ENCODE measurements at regions not wholly inside any gene's neighbourhood (a gene's known extent, or its start where the extent isn't known, plus 50 kb on each side); places are given as distances from the start of the nearest gene placed in this dataset.

- no peak for TF ChIP-seq POLR2A (IDR thresholded peaks at IDR 0.05)
- TF ChIP-seq, protein P1, sequence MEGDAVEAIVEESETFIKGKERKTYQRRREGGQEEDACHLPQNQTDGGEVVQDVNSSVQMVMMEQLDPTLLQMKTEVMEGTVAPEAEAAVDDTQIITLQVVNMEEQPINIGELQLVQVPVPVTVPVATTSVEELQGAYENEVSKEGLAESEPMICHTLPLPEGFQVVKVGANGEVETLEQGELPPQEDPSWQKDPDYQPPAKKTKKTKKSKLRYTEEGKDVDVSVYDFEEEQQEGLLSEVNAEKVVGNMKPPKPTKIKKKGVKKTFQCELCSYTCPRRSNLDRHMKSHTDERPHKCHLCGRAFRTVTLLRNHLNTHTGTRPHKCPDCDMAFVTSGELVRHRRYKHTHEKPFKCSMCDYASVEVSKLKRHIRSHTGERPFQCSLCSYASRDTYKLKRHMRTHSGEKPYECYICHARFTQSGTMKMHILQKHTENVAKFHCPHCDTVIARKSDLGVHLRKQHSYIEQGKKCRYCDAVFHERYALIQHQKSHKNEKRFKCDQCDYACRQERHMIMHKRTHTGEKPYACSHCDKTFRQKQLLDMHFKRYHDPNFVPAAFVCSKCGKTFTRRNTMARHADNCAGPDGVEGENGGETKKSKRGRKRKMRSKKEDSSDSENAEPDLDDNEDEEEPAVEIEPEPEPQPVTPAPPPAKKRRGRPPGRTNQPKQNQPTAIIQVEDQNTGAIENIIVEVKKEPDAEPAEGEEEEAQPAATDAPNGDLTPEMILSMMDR (IDR thresholded peaks at IDR 0.05) = no peak
These were observed 402.8 kb upstream of the JAG1 start for GRCh38 chr20:11076434-11077105.

Measured in Peyer's patch (tissue), 4 donors.